GM23338 (cell line): ENCODE measurements at regions not wholly inside any gene's neighbourhood (a gene's known extent, or its start where the extent isn't known, plus 50 kb on each side); places are given as distances from the start of the nearest gene placed in this dataset.

Experiments used
- ATAC-seq: fragments of 200-7000 bp; cut with Tn5 transposase; 3 replicates; pipeline ENCODE4 v1.9.1; 2020
- DNase-seq: peaks from one replicate; pipeline ENCODE4 v3.0.0-alpha.2; 2015; ENCODE audit warnings: low spot score
- H2AFZ ChIP-seq: fragments of 200-600 bp; sonication (generic); 2 replicates; pipeline ENCODE4 v1.8.0; 2016; ENCODE audit warnings: antibody characterized with exemption, mild to moderate bottlenecking, moderate library complexity
- H3F3A ChIP-seq: fragments of 200-600 bp; sonication (generic); replicated peaks from 2 replicates; pipeline ENCODE4 v1.8.0; 2017; ENCODE audit warnings: antibody characterized with exemption, mixed run types, low read depth
- H3K27ac ChIP-seq: fragments of 200-600 bp; sonication (generic); 2 replicates; pipeline ENCODE4 v1.6.1; 2016; ENCODE audit warnings: low read depth
- H3K27me3 ChIP-seq: fragments of 200-600 bp; sonication (generic); 2 replicates; pipeline ENCODE4 v1.8.0; 2016; ENCODE audit warnings: mild to moderate bottlenecking, mixed run types, moderate library complexity; ENCODE audit not compliant: insufficient read depth
- H3K36me3 ChIP-seq: fragments of 200-600 bp; sonication (generic); 2 replicates; pipeline ENCODE4 v1.8.0; 2016; ENCODE audit warnings: mild to moderate bottlenecking; ENCODE audit not compliant: insufficient read depth
- H3K4me1 ChIP-seq: fragments of 200-600 bp; sonication (generic); 2 replicates; pipeline ENCODE4 v1.8.0; 2016; ENCODE audit warnings: mild to moderate bottlenecking, moderate library complexity; ENCODE audit not compliant: insufficient read depth
- H3K4me2 ChIP-seq: fragments of 200-600 bp; sonication (generic); 2 replicates; pipeline ENCODE4 v1.7.1; 2017; ENCODE audit warnings: mixed run types
- H3K4me3 ChIP-seq: fragments of 200-600 bp; sonication (generic); 2 replicates; pipeline ENCODE4 v1.6.1; 2016; ENCODE audit warnings: mixed run types
- H3K79me2 ChIP-seq: fragments of 200-600 bp; sonication (generic); replicated peaks from 2 replicates; pipeline ENCODE4 v1.8.0; 2017; ENCODE audit warnings: mild to moderate bottlenecking; ENCODE audit not compliant: insufficient read depth
- H3K9me2 ChIP-seq: fragments of 200-600 bp; sonication (generic); 2 replicates; pipeline ENCODE4 v1.8.0; 2017; ENCODE audit not compliant: insufficient read depth
- H4K20me1 ChIP-seq: fragments of 200-600 bp; sonication (generic); replicated peaks from 2 replicates; pipeline ENCODE4 v1.8.0; 2017; ENCODE audit warnings: mild to moderate bottlenecking; ENCODE audit not compliant: insufficient read depth
- H3K27ac Mint-ChIP-seq: 2 replicates; pipeline ENCODE4 v1.8.0; 2020; ENCODE audit warnings: inconsistent platforms, mild to moderate bottlenecking, moderate library complexity, mixed read lengths
- H3K27me3 Mint-ChIP-seq: 3 replicates; pipeline ENCODE4 v1.8.0; 2022; ENCODE audit warnings: low read depth, mild to moderate bottlenecking, moderate library complexity, mixed read lengths, inconsistent platforms; ENCODE audit not compliant: insufficient read depth, poor library complexity
- H3K36me3 Mint-ChIP-seq: 3 replicates; pipeline ENCODE4 v1.8.0; 2021; ENCODE audit warnings: low read depth, mild to moderate bottlenecking, inconsistent platforms, moderate library complexity, mixed read lengths
- H3K4me1 Mint-ChIP-seq: 3 replicates; pipeline ENCODE4 v1.8.0; 2020; ENCODE audit warnings: mild to moderate bottlenecking, inconsistent platforms, mixed read lengths
- H3K4me3 Mint-ChIP-seq: 3 replicates; pipeline ENCODE4 v1.8.0; 2021; ENCODE audit warnings: moderate library complexity, mild to moderate bottlenecking, inconsistent platforms, mixed read lengths
- H3K9me3 Mint-ChIP-seq: 3 replicates; pipeline ENCODE4 v1.8.0; 2020; ENCODE audit warnings: moderate library complexity, mild to moderate bottlenecking, inconsistent platforms, mixed read lengths
- STAT1 ChIP-seq: IDR thresholded peaks from one replicate; pipeline ENCODE4 v1.6.1; 2016; ENCODE audit warnings: antibody characterized with exemption; ENCODE audit not compliant: unreplicated experiment
- ZNF114 ChIP-seq: fragments of 250-450 bp; sonication (Bioruptor Pico); IDR thresholded peaks from 2 replicates; pipeline ENCODE4 v1.5.0; 2020; ENCODE audit warnings: mild to moderate bottlenecking, moderate library complexity
- ZNF331 ChIP-seq: fragments of 250-450 bp; sonication (Bioruptor Pico); IDR thresholded peaks from 2 replicates; pipeline ENCODE4 v1.5.0; 2020; ENCODE audit warnings: low read depth, mild to moderate bottlenecking, moderate library complexity
- TF ChIP-seq, protein P1 (sequence below): fragments of 250-450 bp; sonication (Bioruptor Pico); IDR thresholded peaks from 2 replicates; pipeline ENCODE4 v1.5.0; 2020; ENCODE audit warnings: mild to moderate bottlenecking, moderate library complexity
- TF ChIP-seq, protein P2 (sequence below), 2 experiments: fragments of 200-600 bp in 1 of 2; sonication (generic) in 1 of 2; conservative IDR thresholded peaks; 2 replicates each; pipeline versions ENCODE4 v1.5.1 to v1.6.1; 2016 to 2017; ENCODE audit warnings: antibody characterized with exemption in 2 of 2, low read depth in 2 of 2, mild to moderate bottlenecking in 2 of 2, moderate library complexity in 1 of 2

- TF ChIP-seq, protein P1, sequence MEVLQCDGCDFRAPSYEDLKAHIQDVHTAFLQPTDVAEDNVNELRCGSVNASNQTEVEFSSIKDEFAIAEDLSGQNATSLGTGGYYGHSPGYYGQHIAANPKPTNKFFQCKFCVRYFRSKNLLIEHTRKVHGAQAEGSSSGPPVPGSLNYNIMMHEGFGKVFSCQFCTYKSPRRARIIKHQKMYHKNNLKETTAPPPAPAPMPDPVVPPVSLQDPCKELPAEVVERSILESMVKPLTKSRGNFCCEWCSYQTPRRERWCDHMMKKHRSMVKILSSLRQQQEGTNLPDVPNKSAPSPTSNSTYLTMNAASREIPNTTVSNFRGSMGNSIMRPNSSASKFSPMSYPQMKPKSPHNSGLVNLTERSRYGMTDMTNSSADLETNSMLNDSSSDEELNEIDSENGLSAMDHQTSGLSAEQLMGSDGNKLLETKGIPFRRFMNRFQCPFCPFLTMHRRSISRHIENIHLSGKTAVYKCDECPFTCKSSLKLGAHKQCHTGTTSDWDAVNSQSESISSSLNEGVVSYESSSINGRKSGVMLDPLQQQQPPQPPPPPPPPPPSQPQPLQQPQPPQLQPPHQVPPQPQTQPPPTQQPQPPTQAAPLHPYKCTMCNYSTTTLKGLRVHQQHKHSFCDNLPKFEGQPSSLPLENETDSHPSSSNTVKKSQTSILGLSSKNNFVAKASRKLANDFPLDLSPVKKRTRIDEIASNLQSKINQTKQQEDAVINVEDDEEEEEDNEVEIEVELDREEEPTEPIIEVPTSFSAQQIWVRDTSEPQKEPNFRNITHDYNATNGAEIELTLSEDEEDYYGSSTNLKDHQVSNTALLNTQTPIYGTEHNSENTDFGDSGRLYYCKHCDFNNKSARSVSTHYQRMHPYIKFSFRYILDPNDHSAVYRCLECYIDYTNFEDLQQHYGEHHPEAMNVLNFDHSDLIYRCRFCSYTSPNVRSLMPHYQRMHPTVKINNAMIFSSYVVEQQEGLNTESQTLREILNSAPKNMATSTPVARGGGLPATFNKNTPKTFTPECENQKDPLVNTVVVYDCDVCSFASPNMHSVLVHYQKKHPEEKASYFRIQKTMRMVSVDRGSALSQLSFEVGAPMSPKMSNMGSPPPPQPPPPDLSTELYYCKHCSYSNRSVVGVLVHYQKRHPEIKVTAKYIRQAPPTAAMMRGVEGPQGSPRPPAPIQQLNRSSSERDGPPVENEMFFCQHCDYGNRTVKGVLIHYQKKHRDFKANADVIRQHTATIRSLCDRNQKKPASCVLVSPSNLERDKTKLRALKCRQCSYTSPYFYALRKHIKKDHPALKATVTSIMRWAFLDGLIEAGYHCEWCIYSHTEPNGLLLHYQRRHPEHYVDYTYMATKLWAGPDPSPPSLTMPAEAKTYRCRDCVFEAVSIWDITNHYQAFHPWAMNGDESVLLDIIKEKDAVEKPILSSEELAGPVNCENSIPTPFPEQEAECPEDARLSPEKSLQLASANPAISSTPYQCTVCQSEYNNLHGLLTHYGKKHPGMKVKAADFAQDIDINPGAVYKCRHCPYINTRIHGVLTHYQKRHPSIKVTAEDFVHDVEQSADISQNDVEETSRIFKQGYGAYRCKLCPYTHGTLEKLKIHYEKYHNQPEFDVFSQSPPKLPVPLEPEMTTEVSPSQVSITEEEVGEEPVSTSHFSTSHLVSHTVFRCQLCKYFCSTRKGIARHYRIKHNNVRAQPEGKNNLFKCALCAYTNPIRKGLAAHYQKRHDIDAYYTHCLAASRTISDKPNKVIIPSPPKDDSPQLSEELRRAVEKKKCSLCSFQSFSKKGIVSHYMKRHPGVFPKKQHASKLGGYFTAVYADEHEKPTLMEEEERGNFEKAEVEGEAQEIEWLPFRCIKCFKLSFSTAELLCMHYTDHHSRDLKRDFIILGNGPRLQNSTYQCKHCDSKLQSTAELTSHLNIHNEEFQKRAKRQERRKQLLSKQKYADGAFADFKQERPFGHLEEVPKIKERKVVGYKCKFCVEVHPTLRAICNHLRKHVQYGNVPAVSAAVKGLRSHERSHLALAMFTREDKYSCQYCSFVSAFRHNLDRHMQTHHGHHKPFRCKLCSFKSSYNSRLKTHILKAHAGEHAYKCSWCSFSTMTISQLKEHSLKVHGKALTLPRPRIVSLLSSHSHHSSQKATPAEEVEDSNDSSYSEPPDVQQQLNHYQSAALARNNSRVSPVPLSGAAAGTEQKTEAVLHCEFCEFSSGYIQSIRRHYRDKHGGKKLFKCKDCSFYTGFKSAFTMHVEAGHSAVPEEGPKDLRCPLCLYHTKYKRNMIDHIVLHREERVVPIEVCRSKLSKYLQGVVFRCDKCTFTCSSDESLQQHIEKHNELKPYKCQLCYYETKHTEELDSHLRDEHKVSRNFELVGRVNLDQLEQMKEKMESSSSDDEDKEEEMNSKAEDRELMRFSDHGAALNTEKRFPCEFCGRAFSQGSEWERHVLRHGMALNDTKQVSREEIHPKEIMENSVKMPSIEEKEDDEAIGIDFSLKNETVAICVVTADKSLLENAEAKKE (CRISPR knock-in tag), result no peak
- TF ChIP-seq STAT1 (no peak), ZNF114 (CRISPR knock-in tag) (no peak)
Measured at GRCh38 chr2:164039270-164039669, 303.5 kb upstream of the FIGN start (continued).

DNA sequence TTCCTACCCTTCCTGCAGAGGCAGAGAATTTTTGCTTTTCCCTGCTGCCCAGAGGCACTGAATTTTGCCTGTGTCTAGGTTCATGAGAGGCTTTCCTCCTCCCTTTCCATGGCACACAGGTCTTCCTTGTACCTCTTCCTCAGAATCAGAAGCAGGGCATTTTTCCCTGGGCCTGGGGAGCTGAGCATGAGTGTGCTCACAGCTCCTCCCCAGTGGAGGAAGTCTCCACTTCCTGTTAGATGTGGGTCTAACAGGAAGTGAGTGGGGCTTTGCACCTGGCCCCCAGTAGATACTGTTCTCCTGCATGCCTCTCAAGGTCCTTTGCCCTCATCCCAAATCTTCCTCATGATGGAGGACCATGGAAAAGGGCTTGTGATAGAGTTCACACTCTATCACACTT is 297.2 kb upstream of the FIGN start:
- H3K4me2 ChIP-seq, result no peak overlapping the region
- H3K27ac Mint-ChIP-seq, result no peak overlapping the region
- peak overlapping the region; percentile 73; the same call in 1 of the 2 replicates for H2AFZ ChIP-seq
- H3K4me1 ChIP-seq, result peaks cover 11% of the 10 kb centered on the region; the same call in 1 of the 2 replicates
- peaks cover 6% of the 10 kb centered on the region; the same call in 1 of the 2 replicates for H3K9me2 ChIP-seq
- H4K20me1 ChIP-seq, result no peaks in the 10 kb centered on the region
- H3K4me3 Mint-ChIP-seq, result no peak overlapping the region
- H3F3A ChIP-seq, result no peaks in the 10 kb centered on the region
- H3K36me3 ChIP-seq, result no peaks in the 10 kb centered on the region
- H3K36me3 Mint-ChIP-seq, result no peaks in the 10 kb centered on the region
- no peaks in the 10 kb centered on the region for H3K27me3 Mint-ChIP-seq
- no peaks in the 10 kb centered on the region for H3K79me2 ChIP-seq
- no peak overlapping the region for H3K27ac ChIP-seq
- TF ChIP-seq ZNF331 (no peak), ZNF114 (CRISPR knock-in tag) (no peak)
- TF ChIP-seq, protein P2, sequence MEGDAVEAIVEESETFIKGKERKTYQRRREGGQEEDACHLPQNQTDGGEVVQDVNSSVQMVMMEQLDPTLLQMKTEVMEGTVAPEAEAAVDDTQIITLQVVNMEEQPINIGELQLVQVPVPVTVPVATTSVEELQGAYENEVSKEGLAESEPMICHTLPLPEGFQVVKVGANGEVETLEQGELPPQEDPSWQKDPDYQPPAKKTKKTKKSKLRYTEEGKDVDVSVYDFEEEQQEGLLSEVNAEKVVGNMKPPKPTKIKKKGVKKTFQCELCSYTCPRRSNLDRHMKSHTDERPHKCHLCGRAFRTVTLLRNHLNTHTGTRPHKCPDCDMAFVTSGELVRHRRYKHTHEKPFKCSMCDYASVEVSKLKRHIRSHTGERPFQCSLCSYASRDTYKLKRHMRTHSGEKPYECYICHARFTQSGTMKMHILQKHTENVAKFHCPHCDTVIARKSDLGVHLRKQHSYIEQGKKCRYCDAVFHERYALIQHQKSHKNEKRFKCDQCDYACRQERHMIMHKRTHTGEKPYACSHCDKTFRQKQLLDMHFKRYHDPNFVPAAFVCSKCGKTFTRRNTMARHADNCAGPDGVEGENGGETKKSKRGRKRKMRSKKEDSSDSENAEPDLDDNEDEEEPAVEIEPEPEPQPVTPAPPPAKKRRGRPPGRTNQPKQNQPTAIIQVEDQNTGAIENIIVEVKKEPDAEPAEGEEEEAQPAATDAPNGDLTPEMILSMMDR (conservative IDR thresholded peaks at IDR 0.05; ENCODE audit: low read depth in 2 of 2), result no peak
- no peaks in the 10 kb centered on the region for H3K27me3 ChIP-seq
- ATAC-seq (no peak), DNase-seq (no peak)
- no peaks in the 10 kb centered on the region for H3K9me3 Mint-ChIP-seq
- no peak overlapping the region for H3K4me3 ChIP-seq
- H3K4me1 Mint-ChIP-seq, result peaks cover 11% of the 10 kb centered on the region
